ENCODE measurements at regions not wholly inside any gene's neighbourhood (a gene's known extent, or its start where the extent isn't known, plus 50 kb on each side); places are given as distances from the start of the nearest gene placed in this dataset.

DNA sequence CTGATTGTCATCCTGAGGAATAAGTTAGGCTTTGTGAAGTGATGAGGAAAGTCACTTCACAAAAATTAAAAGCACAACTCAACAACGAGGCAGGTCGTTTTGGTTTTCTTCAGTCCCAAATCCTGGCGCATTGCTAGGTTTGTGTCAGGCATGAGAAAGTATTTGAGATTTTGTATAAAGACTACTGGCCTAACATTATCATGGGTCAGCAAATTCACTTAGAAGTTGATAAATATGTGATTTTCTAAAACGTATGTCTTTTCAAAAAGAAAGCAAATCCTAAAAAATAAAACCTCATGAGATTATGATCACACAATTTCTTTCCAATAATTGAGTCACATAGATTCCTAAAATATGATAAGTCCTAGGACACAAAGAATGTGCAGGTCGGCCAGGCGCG lies 395.8 kb upstream of the RORA start:
- H3K36me3 ChIP-seq (replicated peaks in 1 of 2; ENCODE audit: insufficient read depth in 1 of 2, low read depth in 2 of 2), result no peaks in the 10 kb centered on the region
- ATAC-seq (no peak), DNase-seq (no peak)
- no peaks in the 10 kb centered on the region for H3K9me3 ChIP-seq
- WGBS, 2 donors, result 79 to 80% methylated on average over 7 of the region's 7 CpGs
- no peaks in the 10 kb centered on the region for H3K4me1 ChIP-seq
- no peak overlapping the region for H3K4me3 ChIP-seq
- H3K27me3 ChIP-seq, result no peaks in the 10 kb centered on the region
- TF ChIP-seq, protein P1, sequence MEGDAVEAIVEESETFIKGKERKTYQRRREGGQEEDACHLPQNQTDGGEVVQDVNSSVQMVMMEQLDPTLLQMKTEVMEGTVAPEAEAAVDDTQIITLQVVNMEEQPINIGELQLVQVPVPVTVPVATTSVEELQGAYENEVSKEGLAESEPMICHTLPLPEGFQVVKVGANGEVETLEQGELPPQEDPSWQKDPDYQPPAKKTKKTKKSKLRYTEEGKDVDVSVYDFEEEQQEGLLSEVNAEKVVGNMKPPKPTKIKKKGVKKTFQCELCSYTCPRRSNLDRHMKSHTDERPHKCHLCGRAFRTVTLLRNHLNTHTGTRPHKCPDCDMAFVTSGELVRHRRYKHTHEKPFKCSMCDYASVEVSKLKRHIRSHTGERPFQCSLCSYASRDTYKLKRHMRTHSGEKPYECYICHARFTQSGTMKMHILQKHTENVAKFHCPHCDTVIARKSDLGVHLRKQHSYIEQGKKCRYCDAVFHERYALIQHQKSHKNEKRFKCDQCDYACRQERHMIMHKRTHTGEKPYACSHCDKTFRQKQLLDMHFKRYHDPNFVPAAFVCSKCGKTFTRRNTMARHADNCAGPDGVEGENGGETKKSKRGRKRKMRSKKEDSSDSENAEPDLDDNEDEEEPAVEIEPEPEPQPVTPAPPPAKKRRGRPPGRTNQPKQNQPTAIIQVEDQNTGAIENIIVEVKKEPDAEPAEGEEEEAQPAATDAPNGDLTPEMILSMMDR (IDR thresholded peaks at IDR 0.05), result no peak
- no peak for TF ChIP-seq POLR2A (IDR thresholded peaks at IDR 0.05)
- no peak overlapping the region for H3K27ac ChIP-seq
- intact Hi-C loops (cut with DNase I), result no loop called here

DNA sequence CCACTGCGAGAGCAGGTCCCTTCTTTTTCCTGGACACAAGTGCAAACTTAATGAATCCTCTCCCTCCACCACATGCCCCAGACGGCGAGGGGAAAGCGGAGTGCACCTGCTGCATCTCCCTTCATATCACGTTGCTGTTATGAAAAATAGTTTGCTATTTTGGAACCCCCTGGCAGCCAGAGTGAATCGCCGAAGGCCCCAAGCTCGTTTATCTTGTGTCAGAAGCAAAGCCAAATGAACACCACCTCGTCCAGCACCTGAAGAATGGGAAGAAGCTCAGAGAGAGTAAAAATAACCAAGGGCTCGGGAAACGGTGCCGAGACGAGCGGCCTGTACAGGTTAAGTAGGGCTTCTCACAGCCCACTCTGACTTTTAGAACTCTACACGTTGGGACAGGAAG lies 394.6 kb upstream of the RORA start:
- H3K4me1 ChIP-seq, result no peaks in the 10 kb centered on the region
- no peak for ATAC-seq
- H3K27ac ChIP-seq, result no peak overlapping the region
- H3K36me3 ChIP-seq (replicated peaks in 1 of 2; ENCODE audit: insufficient read depth in 1 of 2, low read depth in 2 of 2), result no peaks in the 10 kb centered on the region
- H3K9me3 ChIP-seq, result no peaks in the 10 kb centered on the region
- TF ChIP-seq POLR2A (IDR thresholded peaks at IDR 0.05), result no peak
- TF ChIP-seq, protein P1 (IDR thresholded peaks at IDR 0.05), result no peak
- WGBS, 2 donors, result 57 to 61% methylated on average over 15 of the region's 15 CpGs
- no peaks in the 10 kb centered on the region for H3K27me3 ChIP-seq
- DNase-seq, result no peak
- intact Hi-C loops (cut with DNase I), result no loop called here
- H3K4me3 ChIP-seq, result no peak overlapping the region

GRCh38 chr15:61621865-61622264 lies 392.8 kb upstream of the RORA start:
- ATAC-seq (no peak), DNase-seq (no peak)
- Histone ChIP-seq H3K9me3 (no peaks in the 10 kb centered on the region), H3K4me1 (no peaks in the 10 kb centered on the region), H3K27ac (no peak overlapping the region), H3K4me3 (no peak overlapping the region), H3K27me3 (no peaks in the 10 kb centered on the region), H3K36me3 (replicated peaks in 1 of 2; ENCODE audit: insufficient read depth in 1 of 2, low read depth in 2 of 2) (no peaks in the 10 kb centered on the region)
- no peak for TF ChIP-seq POLR2A (IDR thresholded peaks at IDR 0.05)
- TF ChIP-seq, protein P1 (IDR thresholded peaks at IDR 0.05), result no peak
- 68 to 72% methylated on average over 2 of the region's 2 CpGs for WGBS, 2 donors
- intact Hi-C loops (cut with DNase I), result no loop called here

DNA sequence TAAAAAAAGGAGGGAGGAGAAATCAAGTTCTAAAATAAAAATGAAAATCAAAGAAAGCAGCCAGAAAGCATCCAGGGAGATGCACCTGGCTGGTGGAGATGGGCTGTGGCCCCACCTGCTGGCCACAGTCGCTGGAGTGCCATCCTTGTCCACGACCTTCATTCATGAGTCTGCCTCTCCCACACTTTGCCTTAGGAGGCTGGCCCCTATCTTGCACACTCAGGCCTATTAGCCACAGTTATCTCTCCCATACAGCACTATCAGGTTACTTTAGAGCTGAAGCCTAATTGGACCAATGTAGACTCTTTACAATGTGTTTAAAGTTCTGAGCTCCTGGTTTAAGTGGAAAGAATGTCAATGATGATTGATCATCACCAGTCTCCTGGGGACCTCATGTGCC lies 392.0 kb upstream of the RORA start:
- intact Hi-C loops (cut with DNase I), result no loop called here
- Histone ChIP-seq H3K27ac (no peak overlapping the region), H3K36me3 (replicated peaks in 1 of 2; ENCODE audit: insufficient read depth in 1 of 2, low read depth in 2 of 2) (no peaks in the 10 kb centered on the region), H3K4me3 (no peak overlapping the region), H3K4me1 (no peaks in the 10 kb centered on the region), H3K27me3 (no peaks in the 10 kb centered on the region), H3K9me3 (no peaks in the 10 kb centered on the region)
- TF ChIP-seq POLR2A (IDR thresholded peaks at IDR 0.05), result no peak
- TF ChIP-seq, protein P1 (IDR thresholded peaks at IDR 0.05), result peak in 5 of 7 experiments; percentile 33 to 53 (median 39)
- peak in 3 of 4 donors; percentile 12 to 31 (median 20) for DNase-seq
- ATAC-seq, result no peak
- WGBS, 2 donors, result 0% methylated on average over 2 of the region's 2 CpGs

- WGBS, 2 donors, result 75 to 83% methylated on average over 2 of the region's 2 CpGs
- Histone ChIP-seq H3K4me1 (no peaks in the 10 kb centered on the region), H3K36me3 (replicated peaks in 1 of 2; ENCODE audit: insufficient read depth in 1 of 2, low read depth in 2 of 2) (no peaks in the 10 kb centered on the region), H3K27me3 (no peaks in the 10 kb centered on the region), H3K4me3 (no peak overlapping the region), H3K27ac (no peak overlapping the region), H3K9me3 (no peaks in the 10 kb centered on the region)
- ATAC-seq (no peak), DNase-seq (no peak)
- TF ChIP-seq, protein P1 (IDR thresholded peaks at IDR 0.05), result no peak
- no peak for TF ChIP-seq POLR2A (IDR thresholded peaks at IDR 0.05)
- intact Hi-C loops (cut with DNase I), result no loop called here
Measured at GRCh38 chr15:61620151-61620550, 391.0 kb upstream of the RORA start.

All from body of pancreas (tissue), 4 donors.